H1 (cell line): ENCODE measurements at regions not wholly inside any gene's neighbourhood (a gene's known extent, or its start where the extent isn't known, plus 50 kb on each side); places are given as distances from the start of the nearest gene placed in this dataset.
A peak's percentile ranks its signal among the peaks of the same experiment; 100 is the strongest.

Experiments
- CTCF ChIA-PET: fragments of 300-600 bp; sonication (Branson Sonifier 250); formaldehyde crosslinking; loops from one replicate; lab custom pipeline; 2021; ENCODE audit not compliant: partially characterized antibody; lab: Charles Lee
- POLR2A ChIA-PET: fragments of 300-600 bp; sonication (Branson Sonifier 250); formaldehyde crosslinking; loops from one replicate; lab custom pipeline; 2021; ENCODE audit warnings: inconsistent platforms; ENCODE audit not compliant: partially characterized antibody; lab: Charles Lee
- DNase-seq, 2 experiments: peaks; one replicate each; pipeline versions ENCODE4 v3.0.0 to v3.0.0-alpha.2; 2010 to 2022; ENCODE audit warnings: low spot score in 2 of 2, low read depth in 1 of 2, mixed read lengths in 1 of 2
- FAIRE-seq: peaks from 2 replicates; lab custom pipeline; 2011; peaks lifted over from hg19 to GRCh38; lab: Jason Lieb, UNC
- H2AFZ ChIP-seq: 2 replicates; pipeline ENCODE4 v1.8.1; 2012; ENCODE audit warnings: low read length, inconsistent platforms
- H2AK5ac ChIP-seq: 2 replicates; pipeline ENCODE4 v1.6.1; 2013; ENCODE audit warnings: low read depth, low read length
- H2BK120ac ChIP-seq: replicated peaks from 2 replicates; pipeline ENCODE3; 2013; ENCODE audit warnings: low read depth, low read length, inconsistent platforms
- H2BK12ac ChIP-seq: 2 replicates; pipeline ENCODE4 v1.6.1; 2013; ENCODE audit warnings: low read depth, low read length
- H2BK15ac ChIP-seq: 2 replicates; pipeline ENCODE4 v1.6.1; 2013; ENCODE audit warnings: low read length
- H2BK20ac ChIP-seq: 2 replicates; pipeline ENCODE4 v1.6.1; 2013; ENCODE audit warnings: low read length
- H2BK5ac ChIP-seq: 2 replicates; pipeline ENCODE4 v1.6.1; 2013; ENCODE audit warnings: low read depth, low read length
- H3K14ac ChIP-seq: 2 replicates; pipeline ENCODE4 v1.6.1; 2013; ENCODE audit warnings: inconsistent platforms; ENCODE audit not compliant: insufficient read length
- H3K18ac ChIP-seq: 2 replicates; pipeline ENCODE4 v1.6.1; 2013; ENCODE audit warnings: low read length; ENCODE audit errors: extremely low read depth
- H3K23ac ChIP-seq: 2 replicates; pipeline ENCODE4 v1.6.1; 2013; ENCODE audit warnings: inconsistent platforms; ENCODE audit not compliant: insufficient read length
- H3K23me2 ChIP-seq: 2 replicates; pipeline ENCODE4 v1.6.1; 2013; ENCODE audit warnings: low read depth, low read length
- H3K27ac ChIP-seq: 2 replicates; pipeline ENCODE4 v1.6.1; 2011; ENCODE audit warnings: low read depth, low read length, inconsistent platforms
- H3K27me3 ChIP-seq, 4 experiments: replicated peaks in 1 of 4; 1 replicate in 1 of 4; 2 replicates in 3 of 4; pipeline versions ENCODE4 v1.6.1 to v1.8.1; 2011 to 2013; ENCODE audit warnings: low read length in 3 of 4, mild to moderate bottlenecking in 3 of 4, inconsistent platforms in 2 of 4, mixed read lengths in 2 of 4, moderate library complexity in 1 of 4; ENCODE audit not compliant: control insufficient read depth in 3 of 4, insufficient read depth in 3 of 4; ENCODE audit errors: extremely low read depth in 1 of 4
- H3K36me3 ChIP-seq, 4 experiments: 2 replicates each; pipeline versions ENCODE4 v1.6.1 to v1.8.1; 2011 to 2013; ENCODE audit warnings: mild to moderate bottlenecking in 4 of 4, low read length in 3 of 4, moderate library complexity in 2 of 4, control low read depth in 1 of 4, inconsistent platforms in 1 of 4; ENCODE audit not compliant: insufficient read depth in 4 of 4, control insufficient read depth in 2 of 4
- H3K4ac ChIP-seq: replicated peaks from 2 replicates; pipeline ENCODE3; 2013; ENCODE audit warnings: low read length, low read depth, mixed read lengths, inconsistent platforms; ENCODE audit not compliant: insufficient read length
- H3K4me1 ChIP-seq, 4 experiments: replicated peaks in 1 of 4; 1 replicate in 1 of 4; 2 replicates in 3 of 4; pipeline versions ENCODE4 v1.6.1 to v1.8.1; 2011 to 2013; ENCODE audit warnings: low read length in 3 of 4, inconsistent platforms in 2 of 4, mixed read lengths in 1 of 4; ENCODE audit not compliant: insufficient read depth in 4 of 4, control insufficient read depth in 3 of 4
- H3K4me2 ChIP-seq, 2 experiments: 2 replicates each; pipeline versions ENCODE4 v1.6.1 to v1.8.1; 2011 to 2013; ENCODE audit warnings: low read depth in 2 of 2, low read length in 2 of 2, control low read depth in 1 of 2, inconsistent platforms in 1 of 2, mild to moderate bottlenecking in 1 of 2; ENCODE audit not compliant: insufficient read depth in 1 of 2
- H3K4me3 ChIP-seq, 4 experiments: fragments of 200-600, 300-600 bp in 1 of 4; sonication (generic), shearing (Covaris generic), sonication (Bioruptor Twin) in 1 of 4; 2 replicates each; pipeline versions ENCODE4 v1.5.1 to v1.8.1; 2011 to 2016; ENCODE audit warnings: low read length in 4 of 4, low read depth in 3 of 4, control low read depth in 2 of 4, inconsistent platforms in 2 of 4, mild to moderate bottlenecking in 2 of 4, mixed read lengths in 1 of 4, moderate library complexity in 1 of 4; ENCODE audit not compliant: insufficient read depth in 2 of 4; ENCODE audit errors: extremely low read depth in 1 of 4
- H3K56ac ChIP-seq: replicated peaks from 2 replicates; pipeline ENCODE3; 2013; ENCODE audit warnings: low read depth, mild to moderate bottlenecking, mixed read lengths, low read length, inconsistent platforms; ENCODE audit not compliant: insufficient read length
- H3K79me1 ChIP-seq: 2 replicates; pipeline ENCODE4 v1.6.1; 2013; ENCODE audit warnings: low read depth, low read length, control low read depth
- H3K79me2 ChIP-seq, 2 experiments: 2 replicates each; pipeline versions ENCODE4 v1.6.1 to v1.8.1; 2012 to 2013; ENCODE audit warnings: low read length in 2 of 2, mild to moderate bottlenecking in 2 of 2, inconsistent platforms in 1 of 2; ENCODE audit not compliant: insufficient read depth in 2 of 2, control insufficient read depth in 1 of 2
- H3K9ac ChIP-seq, 4 experiments: replicated peaks in 1 of 4; 1 replicate in 1 of 4; 2 replicates in 3 of 4; pipeline versions ENCODE4 v1.6.1 to v1.8.1; 2011 to 2013; ENCODE audit warnings: low read depth in 3 of 4, low read length in 3 of 4, control low read depth in 2 of 4, mild to moderate bottlenecking in 2 of 4, moderate library complexity in 2 of 4, inconsistent platforms in 1 of 4; ENCODE audit errors: extremely low read depth in 1 of 4
- H3K9me3 ChIP-seq, 2 experiments: 2 replicates each; pipeline versions ENCODE4 v1.6.1 to v1.8.1; 2012 to 2013; ENCODE audit warnings: mild to moderate bottlenecking in 2 of 2, moderate library complexity in 2 of 2, control low read depth in 1 of 2, inconsistent platforms in 1 of 2, low read depth in 1 of 2, low read length in 1 of 2, mixed read lengths in 1 of 2; ENCODE audit not compliant: insufficient read depth in 2 of 2
- H4K20me1 ChIP-seq, 2 experiments: replicated peaks in 1 of 2; 2 replicates each; pipeline versions ENCODE3 to v1.8.1; 2011 to 2013; ENCODE audit warnings: inconsistent platforms in 2 of 2, low read length in 2 of 2, mild to moderate bottlenecking in 1 of 2; ENCODE audit not compliant: insufficient read depth in 2 of 2, control insufficient read depth in 1 of 2
- H4K5ac ChIP-seq: 2 replicates; pipeline ENCODE4 v1.6.1; 2013; ENCODE audit warnings: low read length, low read depth, mixed read lengths, inconsistent platforms; ENCODE audit not compliant: insufficient read length
- H4K8ac ChIP-seq: 2 replicates; pipeline ENCODE4 v1.8.0; 2013; ENCODE audit warnings: mild to moderate bottlenecking, moderate library complexity, low read length, inconsistent platforms; ENCODE audit not compliant: insufficient read depth; ENCODE audit errors: extremely low read depth
- H4K91ac ChIP-seq: replicated peaks from 2 replicates; pipeline ENCODE3; 2013; ENCODE audit warnings: low read length, mixed read lengths, inconsistent platforms; ENCODE audit not compliant: insufficient read length
- CBX5 ChIP-seq: fragments of 300-800, 300-1000 bp; sonication (generic); IDR thresholded peaks from 2 replicates; pipeline ENCODE4 v1.7.1; 2016; ENCODE audit warnings: antibody characterized with exemption, low read length, low read depth
- CHD1 ChIP-seq: IDR thresholded peaks from 2 replicates; pipeline ENCODE4 v1.6.1; 2012; ENCODE audit warnings: low read depth, low read length, improper control_type of control experiment
- EP300 ChIP-seq, 2 experiments: IDR thresholded peaks; 1 replicate in 1 of 2; 2 replicates in 1 of 2; pipeline ENCODE4 v1.6.1; 2011 to 2012; ENCODE audit warnings: low read depth in 2 of 2, low read length in 2 of 2, mild to moderate bottlenecking in 2 of 2, borderline replicate concordance in 1 of 2, inconsistent platforms in 1 of 2, moderate library complexity in 1 of 2
- JUND ChIP-seq: IDR thresholded peaks from 2 replicates; pipeline ENCODE4 v1.6.1; 2011; ENCODE audit warnings: mild to moderate bottlenecking, improper control_type of control experiment, low read length
- KDM1A ChIP-seq: fragments of 200-600, 300-600 bp; sonication (generic); IDR thresholded peaks from 2 replicates; pipeline ENCODE4 v1.7.1; 2016; ENCODE audit warnings: mild to moderate bottlenecking, low read length, borderline replicate concordance
- RAD21 ChIP-seq, 2 experiments: IDR thresholded peaks in 1 of 2; conservative IDR thresholded peaks in 1 of 2; 2 replicates each; pipeline ENCODE4 v1.6.1; 2011; ENCODE audit warnings: low read depth in 2 of 2, low read length in 2 of 2, improper control_type of control experiment in 1 of 2, inconsistent platforms in 1 of 2, mild to moderate bottlenecking in 1 of 2, moderate library complexity in 1 of 2
- RXRA ChIP-seq: IDR thresholded peaks from 2 replicates; pipeline ENCODE4 v1.6.1; 2011; ENCODE audit warnings: low read depth, mild to moderate bottlenecking, low read length, moderate library complexity; ENCODE audit not compliant: insufficient read depth
- SIN3A ChIP-seq, 2 experiments: IDR thresholded peaks in 1 of 2; conservative IDR thresholded peaks in 1 of 2; 2 replicates each; pipeline ENCODE4 v1.6.1; 2011 to 2012; ENCODE audit warnings: low read length in 2 of 2, improper control_type of control experiment in 1 of 2, low read depth in 1 of 2, mild to moderate bottlenecking in 1 of 2
- SP1 ChIP-seq: IDR thresholded peaks from 2 replicates; pipeline ENCODE4 v1.6.1; 2011; ENCODE audit warnings: low read depth, low read length
- TAF7 ChIP-seq: optimal IDR thresholded peaks from 2 replicates; pipeline ENCODE3; 2011; ENCODE audit warnings: low read depth, mild to moderate bottlenecking, inconsistent platforms, low read length, moderate library complexity, borderline replicate concordance
- USF2 ChIP-seq: IDR thresholded peaks from 2 replicates; pipeline ENCODE4 v1.6.1; 2011; ENCODE audit warnings: low read length, improper control_type of control experiment
- WGBS, 2 experiments: shearing (Covaris generic) in 1 of 2; methylation state at CpG; one replicate each; pipeline versions ENCODE4 v1.1.6 to v1.1.7; 2013 to 2015; ENCODE audit warnings: low lambda C conversion rate in 2 of 2, mixed read lengths in 2 of 2, inconsistent platforms in 1 of 2, low coverage in 1 of 2, missing lambda C conversion rate in 1 of 2; ENCODE audit not compliant: insufficient replicate concordance in 2 of 2, insufficient coverage in 1 of 2, insufficient read length in 1 of 2; ENCODE audit errors: extremely low coverage in 1 of 2, missing lambda C conversion rate in 1 of 2; 5-methylcytosine and 5-hydroxymethylcytosine counted together

- no peak overlapping the region for H4K91ac ChIP-seq
- peaks cover 0 to 9% (median 4%) of the 10 kb centered on the region in 4 experiments; a peak in 3 of 7 replicates for H3K4me1 ChIP-seq
- no peak overlapping the region; the same call in 1 of the 2 replicates for H4K8ac ChIP-seq
- no peak overlapping the region for H3K4me2 ChIP-seq
- no peak overlapping the region for H3K23ac ChIP-seq
- no peak overlapping the region for H3K27ac ChIP-seq
- H3K9ac ChIP-seq: no peak overlapping the region
- no peaks in the 10 kb centered on the region for H4K20me1 ChIP-seq
- no peak overlapping the region for H2BK15ac ChIP-seq
- no peak overlapping the region for H2AK5ac ChIP-seq
- H4K5ac ChIP-seq: no peak overlapping the region
- H3K14ac ChIP-seq: no peak overlapping the region
- H2BK5ac ChIP-seq: no peak overlapping the region
- FAIRE-seq: no peak
- no peak overlapping the region for H3K4me3 ChIP-seq
- no peaks in the 10 kb centered on the region; a peak in 1 of 7 replicates for H3K27me3 ChIP-seq
- no peak overlapping the region for H3K4ac ChIP-seq
- WGBS, 2 experiments: 81% methylated on average over 4 of the region's 4 CpGs; no CpG with 5 or more reads in 1 of the 2 experiments
- no peak overlapping the region for H3K18ac ChIP-seq
- ChIA-PET POLR2A (interaction anchor here (1.7 kb wide), 1 partner anchor 14 kb away, joined by 4 read pairs; no protein-coding TSS in a partner anchor), CTCF (interaction anchor here (1.0 to 3.0 kb wide), 4 partner anchors 9 to 35 kb away, joined by 3 to 9 read pairs (median 4); no protein-coding TSS in a partner anchor)
- H3K9me3 ChIP-seq: no peaks in the 10 kb centered on the region
- DNase-seq: peak in 1 of 2 experiments; percentile 40
- H2BK20ac ChIP-seq: no peak overlapping the region
- H3K56ac ChIP-seq: no peak overlapping the region
- no peaks in the 10 kb centered on the region for H3K23me2 ChIP-seq
- H3K79me2 ChIP-seq: no peaks in the 10 kb centered on the region
- no peaks in the 10 kb centered on the region for H3K36me3 ChIP-seq
- no peak overlapping the region for H2BK12ac ChIP-seq
- H2AFZ ChIP-seq: peak overlapping the region; percentile 49; the same call in 1 of the 2 replicates
- H3K79me1 ChIP-seq: no peaks in the 10 kb centered on the region
- no peak overlapping the region for H2BK120ac ChIP-seq
- TF ChIP-seq CHD1 (no peak), SIN3A (conservative IDR thresholded peaks at IDR 0.05 in 1 of 2, IDR thresholded peaks at IDR 0.05 in 1 of 2; ENCODE audit: low read depth in 1 of 2, low read length in 2 of 2) (no peak), RXRA (no peak), RAD21 (IDR thresholded peaks at IDR 0.05 in 1 of 2, conservative IDR thresholded peaks at IDR 0.05 in 1 of 2; ENCODE audit: low read depth in 2 of 2, low read length in 2 of 2) (no peak), SP1 (no peak), USF2 (no peak), CBX5 (no peak), EP300 (IDR thresholded peaks at IDR 0.05; ENCODE audit: borderline replicate concordance in 1 of 2, low read depth in 2 of 2, low read length in 2 of 2) (no peak), TAF7 (no peak), JUND (no peak; the same call in 1 of the 2 replicates), KDM1A (no peak)
Measured at GRCh38 chr4:140300271-140300970, 73.0 kb upstream of the SCOC start.
